H1 (cell line): ENCODE measurements at regions not wholly inside any gene's neighbourhood (a gene's known extent, or its start where the extent isn't known, plus 50 kb on each side); places are given as distances from the start of the nearest gene placed in this dataset.

Source experiments
- CTCF ChIA-PET: fragments of 300-600 bp; sonication (Branson Sonifier 250); formaldehyde crosslinking; loops from one replicate; lab custom pipeline; 2021; ENCODE audit not compliant: partially characterized antibody; lab: Charles Lee
- POLR2A ChIA-PET: fragments of 300-600 bp; sonication (Branson Sonifier 250); formaldehyde crosslinking; loops from one replicate; lab custom pipeline; 2021; ENCODE audit warnings: inconsistent platforms; ENCODE audit not compliant: partially characterized antibody; lab: Charles Lee
- DNase-seq, 2 experiments: peaks; one replicate each; pipeline versions ENCODE4 v3.0.0 to v3.0.0-alpha.2; 2010 to 2022; ENCODE audit warnings: low spot score in 2 of 2, low read depth in 1 of 2, mixed read lengths in 1 of 2
- FAIRE-seq: peaks from 2 replicates; lab custom pipeline; 2011; peaks lifted over from hg19 to GRCh38; lab: Jason Lieb, UNC
- H2AFZ ChIP-seq: 2 replicates; pipeline ENCODE4 v1.8.1; 2012; ENCODE audit warnings: low read length, inconsistent platforms
- H2AK5ac ChIP-seq: 2 replicates; pipeline ENCODE4 v1.6.1; 2013; ENCODE audit warnings: low read depth, low read length
- H2BK120ac ChIP-seq: replicated peaks from 2 replicates; pipeline ENCODE3; 2013; ENCODE audit warnings: low read depth, low read length, inconsistent platforms
- H2BK12ac ChIP-seq: 2 replicates; pipeline ENCODE4 v1.6.1; 2013; ENCODE audit warnings: low read depth, low read length
- H2BK15ac ChIP-seq: 2 replicates; pipeline ENCODE4 v1.6.1; 2013; ENCODE audit warnings: low read length
- H2BK20ac ChIP-seq: 2 replicates; pipeline ENCODE4 v1.6.1; 2013; ENCODE audit warnings: low read length
- H2BK5ac ChIP-seq: 2 replicates; pipeline ENCODE4 v1.6.1; 2013; ENCODE audit warnings: low read depth, low read length
- H3K14ac ChIP-seq: 2 replicates; pipeline ENCODE4 v1.6.1; 2013; ENCODE audit warnings: inconsistent platforms; ENCODE audit not compliant: insufficient read length
- H3K18ac ChIP-seq: 2 replicates; pipeline ENCODE4 v1.6.1; 2013; ENCODE audit warnings: low read length; ENCODE audit errors: extremely low read depth
- H3K23ac ChIP-seq: 2 replicates; pipeline ENCODE4 v1.6.1; 2013; ENCODE audit warnings: inconsistent platforms; ENCODE audit not compliant: insufficient read length
- H3K23me2 ChIP-seq: 2 replicates; pipeline ENCODE4 v1.6.1; 2013; ENCODE audit warnings: low read depth, low read length
- H3K27ac ChIP-seq: 2 replicates; pipeline ENCODE4 v1.6.1; 2011; ENCODE audit warnings: low read depth, low read length, inconsistent platforms
- H3K27me3 ChIP-seq, 4 experiments: replicated peaks in 1 of 4; 1 replicate in 1 of 4; 2 replicates in 3 of 4; pipeline versions ENCODE4 v1.6.1 to v1.8.1; 2011 to 2013; ENCODE audit warnings: low read length in 3 of 4, mild to moderate bottlenecking in 3 of 4, inconsistent platforms in 2 of 4, mixed read lengths in 2 of 4, moderate library complexity in 1 of 4; ENCODE audit not compliant: control insufficient read depth in 3 of 4, insufficient read depth in 3 of 4; ENCODE audit errors: extremely low read depth in 1 of 4
- H3K36me3 ChIP-seq, 4 experiments: 2 replicates each; pipeline versions ENCODE4 v1.6.1 to v1.8.1; 2011 to 2013; ENCODE audit warnings: mild to moderate bottlenecking in 4 of 4, low read length in 3 of 4, moderate library complexity in 2 of 4, control low read depth in 1 of 4, inconsistent platforms in 1 of 4; ENCODE audit not compliant: insufficient read depth in 4 of 4, control insufficient read depth in 2 of 4
- H3K4ac ChIP-seq: replicated peaks from 2 replicates; pipeline ENCODE3; 2013; ENCODE audit warnings: low read length, low read depth, mixed read lengths, inconsistent platforms; ENCODE audit not compliant: insufficient read length
- H3K4me1 ChIP-seq, 4 experiments: replicated peaks in 1 of 4; 1 replicate in 1 of 4; 2 replicates in 3 of 4; pipeline versions ENCODE4 v1.6.1 to v1.8.1; 2011 to 2013; ENCODE audit warnings: low read length in 3 of 4, inconsistent platforms in 2 of 4, mixed read lengths in 1 of 4; ENCODE audit not compliant: insufficient read depth in 4 of 4, control insufficient read depth in 3 of 4
- H3K4me2 ChIP-seq, 2 experiments: 2 replicates each; pipeline versions ENCODE4 v1.6.1 to v1.8.1; 2011 to 2013; ENCODE audit warnings: low read depth in 2 of 2, low read length in 2 of 2, control low read depth in 1 of 2, inconsistent platforms in 1 of 2, mild to moderate bottlenecking in 1 of 2; ENCODE audit not compliant: insufficient read depth in 1 of 2
- H3K4me3 ChIP-seq, 4 experiments: fragments of 200-600, 300-600 bp in 1 of 4; sonication (generic), shearing (Covaris generic), sonication (Bioruptor Twin) in 1 of 4; 2 replicates each; pipeline versions ENCODE4 v1.5.1 to v1.8.1; 2011 to 2016; ENCODE audit warnings: low read length in 4 of 4, low read depth in 3 of 4, control low read depth in 2 of 4, inconsistent platforms in 2 of 4, mild to moderate bottlenecking in 2 of 4, mixed read lengths in 1 of 4, moderate library complexity in 1 of 4; ENCODE audit not compliant: insufficient read depth in 2 of 4; ENCODE audit errors: extremely low read depth in 1 of 4
- H3K56ac ChIP-seq: replicated peaks from 2 replicates; pipeline ENCODE3; 2013; ENCODE audit warnings: low read depth, mild to moderate bottlenecking, mixed read lengths, low read length, inconsistent platforms; ENCODE audit not compliant: insufficient read length
- H3K79me1 ChIP-seq: 2 replicates; pipeline ENCODE4 v1.6.1; 2013; ENCODE audit warnings: low read depth, low read length, control low read depth
- H3K79me2 ChIP-seq, 2 experiments: 2 replicates each; pipeline versions ENCODE4 v1.6.1 to v1.8.1; 2012 to 2013; ENCODE audit warnings: low read length in 2 of 2, mild to moderate bottlenecking in 2 of 2, inconsistent platforms in 1 of 2; ENCODE audit not compliant: insufficient read depth in 2 of 2, control insufficient read depth in 1 of 2
- H3K9ac ChIP-seq, 4 experiments: replicated peaks in 1 of 4; 1 replicate in 1 of 4; 2 replicates in 3 of 4; pipeline versions ENCODE4 v1.6.1 to v1.8.1; 2011 to 2013; ENCODE audit warnings: low read depth in 3 of 4, low read length in 3 of 4, control low read depth in 2 of 4, mild to moderate bottlenecking in 2 of 4, moderate library complexity in 2 of 4, inconsistent platforms in 1 of 4; ENCODE audit errors: extremely low read depth in 1 of 4
- H3K9me3 ChIP-seq, 2 experiments: 2 replicates each; pipeline versions ENCODE4 v1.6.1 to v1.8.1; 2012 to 2013; ENCODE audit warnings: mild to moderate bottlenecking in 2 of 2, moderate library complexity in 2 of 2, control low read depth in 1 of 2, inconsistent platforms in 1 of 2, low read depth in 1 of 2, low read length in 1 of 2, mixed read lengths in 1 of 2; ENCODE audit not compliant: insufficient read depth in 2 of 2
- H4K20me1 ChIP-seq, 2 experiments: replicated peaks in 1 of 2; 2 replicates each; pipeline versions ENCODE3 to v1.8.1; 2011 to 2013; ENCODE audit warnings: inconsistent platforms in 2 of 2, low read length in 2 of 2, mild to moderate bottlenecking in 1 of 2; ENCODE audit not compliant: insufficient read depth in 2 of 2, control insufficient read depth in 1 of 2
- H4K5ac ChIP-seq: 2 replicates; pipeline ENCODE4 v1.6.1; 2013; ENCODE audit warnings: low read length, low read depth, mixed read lengths, inconsistent platforms; ENCODE audit not compliant: insufficient read length
- H4K8ac ChIP-seq: 2 replicates; pipeline ENCODE4 v1.8.0; 2013; ENCODE audit warnings: mild to moderate bottlenecking, moderate library complexity, low read length, inconsistent platforms; ENCODE audit not compliant: insufficient read depth; ENCODE audit errors: extremely low read depth
- H4K91ac ChIP-seq: replicated peaks from 2 replicates; pipeline ENCODE3; 2013; ENCODE audit warnings: low read length, mixed read lengths, inconsistent platforms; ENCODE audit not compliant: insufficient read length
- TBP ChIP-seq: IDR thresholded peaks from 2 replicates; pipeline ENCODE4 v1.6.1; 2011; ENCODE audit warnings: low read depth, low read length, improper control_type of control experiment
- WGBS, 2 experiments: shearing (Covaris generic) in 1 of 2; methylation state at CpG; one replicate each; pipeline versions ENCODE4 v1.1.6 to v1.1.7; 2013 to 2015; ENCODE audit warnings: low lambda C conversion rate in 2 of 2, mixed read lengths in 2 of 2, inconsistent platforms in 1 of 2, low coverage in 1 of 2, missing lambda C conversion rate in 1 of 2; ENCODE audit not compliant: insufficient replicate concordance in 2 of 2, insufficient coverage in 1 of 2, insufficient read length in 1 of 2; ENCODE audit errors: extremely low coverage in 1 of 2, missing lambda C conversion rate in 1 of 2; 5-methylcytosine and 5-hydroxymethylcytosine counted together

DNA sequence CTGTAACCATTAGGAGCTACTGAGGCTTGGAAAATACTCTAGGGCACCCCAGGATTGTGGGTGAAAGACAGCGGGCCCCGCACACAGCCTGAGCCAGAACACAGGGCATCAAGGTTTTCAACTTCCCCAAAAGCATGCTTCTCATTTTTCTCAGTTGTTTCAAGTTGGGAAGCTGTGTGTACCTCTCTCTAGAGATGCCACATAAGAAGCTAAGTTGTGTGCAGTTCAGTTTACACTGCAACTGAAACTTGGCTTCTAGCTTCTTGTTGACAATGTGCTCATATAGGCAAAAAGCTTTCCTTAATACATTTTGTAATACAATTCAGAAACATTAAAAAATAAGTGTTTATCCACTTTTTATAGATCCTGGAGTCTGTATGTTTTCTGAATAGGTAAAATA lies 88.1 kb upstream of the PTPRR start:
- Histone ChIP-seq H2BK20ac (no peak overlapping the region), H3K14ac (no peak overlapping the region), H4K20me1 (no peaks in the 10 kb centered on the region), H3K18ac (no peak overlapping the region), H2BK5ac (no peak overlapping the region), H2AK5ac (no peak overlapping the region), H2BK120ac (no peak overlapping the region), H3K23me2 (no peaks in the 10 kb centered on the region), H3K79me2 (no peaks in the 10 kb centered on the region), H3K4me1 (no peaks in the 10 kb centered on the region), H3K4me2 (no peak overlapping the region), H2BK15ac (no peak overlapping the region), H3K27me3 (no peaks in the 10 kb centered on the region), H2AFZ (no peak overlapping the region), H4K8ac (no peak overlapping the region), H2BK12ac (no peak overlapping the region), H4K5ac (no peak overlapping the region), H4K91ac (no peak overlapping the region), H3K4me3 (no peak overlapping the region), H3K36me3 (no peaks in the 10 kb centered on the region), H3K9me3 (no peaks in the 10 kb centered on the region), H3K9ac (no peak overlapping the region), H3K23ac (no peak overlapping the region), H3K27ac (no peak overlapping the region), H3K79me1 (no peaks in the 10 kb centered on the region), H3K56ac (no peak overlapping the region), H3K4ac (no peak overlapping the region)
- ChIA-PET POLR2A (no interaction called here), CTCF (no interaction called here)
- FAIRE-seq (no peak), DNase-seq (no peak)
- 91% methylated on average over 2 of the region's 2 CpGs; no CpG with 5 or more reads in 1 of the 2 experiments for WGBS, 2 experiments
- no peak for TF ChIP-seq TBP
